A549 (cell line): ENCODE measurements at regions not wholly inside any gene's neighbourhood (a gene's known extent, or its start where the extent isn't known, plus 50 kb on each side); places are given as distances from the start of the nearest gene placed in this dataset.

ENCODE experiments used
- ATAC-seq, 2 experiments: fragments of 200-7000 bp in 1 of 2; fragments of >200 bp in 1 of 2; cut with Nextera tagmentation in 1 of 2; cut with Tn5 transposase in 1 of 2; 3 replicates each; pipeline versions ENCODE4 v1.8.0 to v1.9.1; 2018 to 2020; ENCODE audit warnings: mild to moderate bottlenecking in 1 of 2, moderate library complexity in 1 of 2
- CTCF ChIA-PET: fragments of 300-600 bp; sonication (Branson Sonifier 250); formaldehyde crosslinking; extraction: SDS; loops from one replicate; lab custom pipeline; 2021; ENCODE audit warnings: antibody characterized with exemption, inconsistent platforms; lab: Yijun Ruan, JAX
- POLR2A ChIA-PET: fragments of 350-600 bp; formaldehyde crosslinking; extraction: SDS; loops from one replicate; lab custom pipeline; 2021; ENCODE audit warnings: antibody characterized with exemption, inconsistent platforms; lab: Yijun Ruan, JAX
- DNase-seq, 2 experiments: peaks; one replicate each; pipeline versions ENCODE4 v3.0.0 to v3.0.0-alpha.2; 2011 to 2016; ENCODE audit warnings: low read depth in 1 of 2, low spot score in 1 of 2
- FAIRE-seq: peaks from 2 replicates; lab custom pipeline; 2011; peaks lifted over from hg19 to GRCh38; lab: Jason Lieb, UNC
- H3K27ac ChIP-seq, 2 experiments: fragments of >200 bp; sonication (Bioruptor Twin); formaldehyde crosslinking; 3 replicates each; pipeline ENCODE4 v1.5.1; 2016 to 2017
- H3K4me1 ChIP-seq: fragments of >200 bp; sonication (Bioruptor Twin); formaldehyde crosslinking; 3 replicates; pipeline ENCODE4 v1.6.1; 2016
- H3K4me2 ChIP-seq: fragments of >200 bp; sonication (Bioruptor Twin); formaldehyde crosslinking; 3 replicates; pipeline ENCODE4 v1.6.1; 2016
- H3K4me3 ChIP-seq: fragments of >200 bp; sonication (Bioruptor Twin); formaldehyde crosslinking; 3 replicates; pipeline ENCODE4 v1.5.1; 2016
- H3K9me3 ChIP-seq: fragments of >200 bp; sonication (Bioruptor Twin); formaldehyde crosslinking; 3 replicates; pipeline ENCODE4 v1.6.1; 2016
- BCL3 ChIP-seq: fragments of >200 bp; sonication (Bioruptor Twin); formaldehyde crosslinking; IDR thresholded peaks from 3 replicates; pipeline ENCODE4 v1.6.1; 2016
- CBX2 ChIP-seq: fragments of 200-600 bp; sonication (generic); IDR thresholded peaks from 2 replicates; pipeline ENCODE4 v1.6.1; 2016; ENCODE audit warnings: low read depth, mild to moderate bottlenecking, borderline replicate concordance
- CEBPB ChIP-seq, 2 experiments: fragments of >200 bp in 1 of 2; sonication (Bioruptor Twin) in 1 of 2; formaldehyde crosslinking in 1 of 2; IDR thresholded peaks; 2 replicates each; pipeline ENCODE4 v1.6.1; 2012 to 2016
- CHD2 ChIP-seq: fragments of 150-350 bp; IDR thresholded peaks from 2 replicates; pipeline ENCODE4 v1.6.1; 2014; ENCODE audit warnings: low read length; ENCODE audit not compliant: partially characterized antibody
- CTCF ChIP-seq: fragments of >200 bp; sonication (Bioruptor Twin); formaldehyde crosslinking; IDR thresholded peaks from 3 replicates; pipeline ENCODE4 v1.5.1; 2016
- EHF ChIP-seq: fragments of 250-450 bp; sonication (Bioruptor Pico); IDR thresholded peaks from 2 replicates; pipeline ENCODE4 v1.5.0; 2020; ENCODE audit warnings: mild to moderate bottlenecking
- FOSB ChIP-seq: fragments of 250-450 bp; sonication (Bioruptor Pico); IDR thresholded peaks from 2 replicates; pipeline ENCODE4 v1.5.0; 2020; ENCODE audit warnings: mild to moderate bottlenecking, moderate library complexity
- FOXS1 ChIP-seq: fragments of 250-450 bp; sonication (Bioruptor Pico); IDR thresholded peaks from 2 replicates; pipeline ENCODE4 v1.5.0; 2020; ENCODE audit warnings: mild to moderate bottlenecking, moderate library complexity
- HDAC2 ChIP-seq: fragments of 200-600 bp; sonication (generic); IDR thresholded peaks from 2 replicates; pipeline ENCODE4 v1.6.1; 2016
- HEYL ChIP-seq: fragments of 250-450 bp; sonication (Bioruptor Pico); IDR thresholded peaks from 2 replicates; pipeline ENCODE4 v1.8.0; 2021; ENCODE audit warnings: mild to moderate bottlenecking, moderate library complexity
- HOXB13 ChIP-seq: fragments of 250-450 bp; sonication (Bioruptor Pico); IDR thresholded peaks from 2 replicates; pipeline ENCODE4 v1.5.0; 2020; ENCODE audit warnings: low read depth, mild to moderate bottlenecking, moderate library complexity
- HOXB5 ChIP-seq: fragments of 250-450 bp; sonication (Bioruptor Pico); IDR thresholded peaks from 2 replicates; pipeline ENCODE4 v1.5.0; 2020; ENCODE audit warnings: mild to moderate bottlenecking, moderate library complexity
- JUN ChIP-seq, 2 experiments: fragments of >200 bp; sonication (Bioruptor Twin); formaldehyde crosslinking; IDR thresholded peaks; 2 replicates in 1 of 2; 3 replicates in 1 of 2; pipeline ENCODE4 v1.6.1; 2016 to 2017
- JUNB ChIP-seq: fragments of >200 bp; sonication (Bioruptor Twin); formaldehyde crosslinking; IDR thresholded peaks from 2 replicates; pipeline ENCODE4 v1.6.1; 2016
- KDM1A ChIP-seq: fragments of 200-600 bp; sonication (generic); IDR thresholded peaks from 2 replicates; pipeline ENCODE4 v1.6.1; 2016; ENCODE audit warnings: low read depth, mild to moderate bottlenecking
- MAFK ChIP-seq: fragments of 450-650 bp; IDR thresholded peaks from 2 replicates; pipeline ENCODE4 v1.6.1; 2014; ENCODE audit not compliant: partially characterized antibody
- NPAS2 ChIP-seq: fragments of 250-450 bp; sonication (Bioruptor Pico); IDR thresholded peaks from 2 replicates; pipeline ENCODE4 v1.8.0; 2022; ENCODE audit warnings: mild to moderate bottlenecking, moderate library complexity, borderline replicate concordance
- PHF8 ChIP-seq: fragments of 200-600 bp; sonication (generic); IDR thresholded peaks from 2 replicates; pipeline ENCODE4 v1.6.1; 2016; ENCODE audit warnings: low read depth, mild to moderate bottlenecking, antibody characterized with exemption, moderate library complexity, borderline replicate concordance
- POLR2AphosphoS2 ChIP-seq: conservative IDR thresholded peaks from 2 replicates; pipeline ENCODE4 v1.6.1; 2012; ENCODE audit warnings: low read length, improper control_type of control experiment, inconsistent platforms
- RAD21 ChIP-seq, 2 experiments: fragments of >200 bp in 1 of 2; sonication (Bioruptor Twin) in 1 of 2; formaldehyde crosslinking in 1 of 2; IDR thresholded peaks in 1 of 2; conservative IDR thresholded peaks in 1 of 2; 2 replicates in 1 of 2; 3 replicates in 1 of 2; pipeline ENCODE4 v1.6.1; 2012 to 2018; ENCODE audit warnings: inconsistent platforms in 1 of 2
- RFX5 ChIP-seq: fragments of 450-650 bp; IDR thresholded peaks from 2 replicates; pipeline ENCODE4 v1.7.1; 2014; ENCODE audit warnings: antibody characterized with exemption, mild to moderate bottlenecking, moderate library complexity
- RNF2 ChIP-seq: fragments of 200-600 bp; sonication (generic); IDR thresholded peaks from 2 replicates; pipeline ENCODE4 v1.6.1; 2016; ENCODE audit warnings: low read depth, mild to moderate bottlenecking, antibody characterized with exemption, moderate library complexity, borderline replicate concordance
- SREBF2 ChIP-seq: fragments of 450-650 bp; IDR thresholded peaks from 2 replicates; pipeline ENCODE4 v1.6.1; 2014; ENCODE audit warnings: mild to moderate bottlenecking, moderate library complexity
- ZFP36 ChIP-seq: fragments of 450-650 bp; IDR thresholded peaks from 2 replicates; pipeline ENCODE4 v1.6.1; 2014; ENCODE audit warnings: borderline replicate concordance; ENCODE audit not compliant: partially characterized antibody
- ZNF302 ChIP-seq: fragments of 250-450 bp; sonication (Bioruptor Pico); IDR thresholded peaks from 2 replicates; pipeline ENCODE4 v1.9.0; 2021; ENCODE audit warnings: inconsistent platforms, mild to moderate bottlenecking, moderate library complexity
- WGBS: methylation state at CpG from one replicate; pipeline ENCODE4 v1.1.6; 2017; ENCODE audit errors: missing lambda C conversion rate; 5-methylcytosine and 5-hydroxymethylcytosine counted together
- TF ChIP-seq, protein P1 (sequence below): fragments of >200 bp; sonication (Bioruptor Twin); formaldehyde crosslinking; IDR thresholded peaks from 2 replicates; pipeline ENCODE4 v1.6.1; 2016
- TF ChIP-seq, protein P2 (sequence below): IDR thresholded peaks from 2 replicates; pipeline ENCODE4 v1.6.1; 2012

GRCh38 chr14:85813040-85813439 lies 283.1 kb downstream of the FLRT2 start:
- CTCF ChIA-PET, result interaction anchor here (1.0 kb wide), 1 partner anchor 13 kb away, joined by 3 read pairs; no protein-coding TSS in a partner anchor
- no peak for DNase-seq
- FAIRE-seq, result no peak
- Histone ChIP-seq H3K27ac (no peak overlapping the region), H3K4me2 (no peak overlapping the region), H3K4me1 (no peaks in the 10 kb centered on the region), H3K4me3 (no peak overlapping the region), H3K9me3 (no peaks in the 10 kb centered on the region)
- no peak for ATAC-seq
- POLR2A ChIA-PET, result no interaction called here
- TF ChIP-seq FOSB (no peak), CHD2 (no peak), PHF8 (no peak), JUNB (no peak), ZFP36 (no peak), HOXB13 (CRISPR knock-in tag) (no peak), HDAC2 (no peak), KDM1A (no peak), NPAS2 (CRISPR knock-in tag) (no peak), JUN (IDR thresholded peaks at IDR 0.05) (no peak), EHF (CRISPR knock-in tag) (no peak), HEYL (CRISPR knock-in tag) (no peak), FOXS1 (no peak), RNF2 (no peak)
- TF ChIP-seq, protein P1, sequence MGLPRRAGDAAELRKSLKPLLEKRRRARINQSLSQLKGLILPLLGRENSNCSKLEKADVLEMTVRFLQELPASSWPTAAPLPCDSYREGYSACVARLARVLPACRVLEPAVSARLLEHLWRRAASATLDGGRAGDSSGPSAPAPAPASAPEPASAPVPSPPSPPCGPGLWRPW, result no peak
- TF ChIP-seq, protein P2, sequence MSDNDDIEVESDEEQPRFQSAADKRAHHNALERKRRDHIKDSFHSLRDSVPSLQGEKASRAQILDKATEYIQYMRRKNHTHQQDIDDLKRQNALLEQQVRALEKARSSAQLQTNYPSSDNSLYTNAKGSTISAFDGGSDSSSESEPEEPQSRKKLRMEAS, result no peak
- WGBS, result 4% methylated on average over 2 of the region's 2 CpGs

- WGBS, result 0% methylated on average over 1 of the region's 1 CpG
- no peak for ATAC-seq
Observed at GRCh38 chr14:85811340-85811739, 281.4 kb downstream of the FLRT2 start.

GRCh38 chr14:85799668-85800067 lies 269.7 kb downstream of the FLRT2 start:
- H3K4me2 ChIP-seq, result no peak overlapping the region
- H3K27ac ChIP-seq, result no peak overlapping the region
- CTCF ChIA-PET, result no interaction called here
- ATAC-seq, result no peak
- POLR2A ChIA-PET, result no interaction called here
- H3K4me3 ChIP-seq, result no peak overlapping the region
- WGBS, result 4% methylated on average over 2 of the region's 2 CpGs
- H3K9me3 ChIP-seq, result no peaks in the 10 kb centered on the region
- TF ChIP-seq POLR2AphosphoS2, result no peak
- no peak for TF ChIP-seq CBX2
- TF ChIP-seq MAFK, result no peak
- no peak for TF ChIP-seq HOXB5 (CRISPR knock-in tag)
- TF ChIP-seq CTCF, result no peak
- no peak for TF ChIP-seq CEBPB (IDR thresholded peaks at IDR 0.05)
- TF ChIP-seq ZNF302, result no peak
- no peak for TF ChIP-seq FOXS1
- no peak for FAIRE-seq
- no peak for DNase-seq
- no peaks in the 10 kb centered on the region for H3K4me1 ChIP-seq

More at GRCh38 chr14:85811340-85811739, 281.4 kb downstream of the FLRT2 start:
- no peak for TF ChIP-seq RFX5
- no peak for TF ChIP-seq MAFK
- TF ChIP-seq RAD21 (conservative IDR thresholded peaks at IDR 0.05 in 1 of 2, IDR thresholded peaks at IDR 0.05 in 1 of 2), result no peak
- no peak for TF ChIP-seq BCL3
- TF ChIP-seq FOSB, result no peak
- TF ChIP-seq JUNB, result no peak
- TF ChIP-seq SREBF2, result no peak
- no peak for TF ChIP-seq HDAC2
- TF ChIP-seq, all 56 proteins: peak for 0
- no peaks in the 10 kb centered on the region for H3K9me3 ChIP-seq
- no peak overlapping the region for H3K4me2 ChIP-seq
- CTCF ChIA-PET, result no interaction called here
- DNase-seq (no peak), FAIRE-seq (no peak)
- POLR2A ChIA-PET, result no interaction called here
- H3K4me3 ChIP-seq, result no peak overlapping the region
- no peak overlapping the region for H3K27ac ChIP-seq
- H3K4me1 ChIP-seq, result no peaks in the 10 kb centered on the region
